Esophagus squamous epithelium (tissue), 4 donors: ENCODE measurements at regions not wholly inside any gene's neighbourhood (a gene's known extent, or its start where the extent isn't known, plus 50 kb on each side); places are given as distances from the start of the nearest gene placed in this dataset.

Source experiments
- CTCF ChIP-seq, 6 experiments: fragments of 450-650 bp in 4 of 6; fragments of 200-600 bp in 2 of 6; sonication (generic) in 2 of 6; IDR thresholded peaks; one replicate each; pipeline ENCODE4 v1.5.1; 2016 to 2019; ENCODE audit warnings: antibody characterized with exemption in 6 of 6, mild to moderate bottlenecking in 4 of 6, moderate library complexity in 4 of 6
- POLR2A ChIP-seq, 4 donors: fragments of 450-650 bp; IDR thresholded peaks; one replicate each; pipeline ENCODE4 v1.6.1; 2017; ENCODE audit warnings: antibody characterized with exemption in 4 of 4, mild to moderate bottlenecking in 4 of 4, moderate library complexity in 3 of 4

DNA sequence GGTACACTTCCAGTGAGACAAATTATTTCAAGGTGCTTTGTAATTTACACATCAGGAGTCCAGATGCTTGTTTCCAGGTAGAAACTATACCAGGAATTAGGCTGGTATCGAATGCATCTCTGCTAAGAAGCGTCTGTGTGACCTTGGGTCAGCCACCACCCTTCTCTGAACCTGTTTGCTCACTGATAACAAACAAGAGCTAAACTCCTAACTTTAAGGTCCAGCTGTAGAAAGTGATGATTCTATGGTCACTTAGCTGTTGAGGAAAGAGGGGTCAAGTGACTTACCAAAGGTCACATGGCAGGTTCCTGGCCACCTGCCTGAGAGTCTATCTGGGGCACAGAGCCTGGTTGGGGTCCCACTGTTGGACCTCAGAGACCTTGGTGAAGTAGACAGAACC is 95.4 kb downstream of the HIF1AN start:
- TF ChIP-seq CTCF (IDR thresholded peaks at IDR 0.05) = no peak
- no peak for TF ChIP-seq POLR2A (IDR thresholded peaks at IDR 0.05)
